Fibroblast of skin of right quadriceps (primary cell): ENCODE measurements at regions not wholly inside any gene's neighbourhood (a gene's known extent, or its start where the extent isn't known, plus 50 kb on each side); places are given as distances from the start of the nearest gene placed in this dataset.
"Not testable (repeated sequence)": the region's sequence is repeated elsewhere in the genome, so short reads cannot be mapped to it uniquely, and the experiment has no call there.

Experiments used
- DNase-seq: peaks from one replicate; pipeline ENCODE4 v3.0.0-alpha.2; 2013

DNA sequence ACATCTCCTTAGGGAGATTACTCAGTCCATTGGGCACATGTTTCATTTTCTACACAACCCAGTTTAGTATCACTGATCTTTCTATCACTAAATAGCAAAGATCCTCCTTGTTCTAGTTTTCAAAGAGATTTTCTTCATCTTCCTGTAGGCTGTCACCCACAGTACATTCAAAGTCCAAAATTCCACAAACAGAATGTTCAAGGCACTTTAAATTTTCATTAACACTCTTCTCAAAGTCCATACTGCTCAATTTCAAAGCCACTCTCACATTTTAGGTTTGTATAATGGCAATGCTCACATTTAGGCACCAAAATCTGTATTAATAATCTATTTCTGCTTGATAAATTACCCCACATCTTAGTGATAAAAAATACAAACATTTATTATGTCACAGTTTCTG, 152.8 kb downstream of the FSIP2 start:
- DNase-seq, result no peak

GRCh38 chr2:185891804-185892411, 153.3 kb downstream of the FSIP2 start:
- no peak for DNase-seq

DNA sequence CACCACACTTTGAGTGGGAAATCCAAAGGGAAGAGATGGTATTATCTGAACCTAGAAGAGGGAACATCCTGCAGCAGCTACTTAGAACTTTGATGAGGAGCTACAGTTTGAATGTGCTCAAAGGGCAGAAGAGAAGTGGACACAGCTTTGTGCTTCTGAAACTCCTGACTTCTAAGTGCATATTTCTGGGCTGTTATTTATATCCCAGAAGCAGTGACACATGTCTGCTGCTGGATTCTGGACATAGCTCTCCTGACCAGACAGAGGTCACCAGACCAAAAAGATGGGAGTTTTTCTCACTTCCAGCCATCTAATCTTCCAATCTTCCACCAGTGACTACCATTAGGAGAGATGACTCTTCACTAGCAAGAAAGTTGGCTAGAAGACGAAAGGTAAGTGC, 153.9 kb downstream of the FSIP2 start:
- DNase-seq, result no peak

DNA sequence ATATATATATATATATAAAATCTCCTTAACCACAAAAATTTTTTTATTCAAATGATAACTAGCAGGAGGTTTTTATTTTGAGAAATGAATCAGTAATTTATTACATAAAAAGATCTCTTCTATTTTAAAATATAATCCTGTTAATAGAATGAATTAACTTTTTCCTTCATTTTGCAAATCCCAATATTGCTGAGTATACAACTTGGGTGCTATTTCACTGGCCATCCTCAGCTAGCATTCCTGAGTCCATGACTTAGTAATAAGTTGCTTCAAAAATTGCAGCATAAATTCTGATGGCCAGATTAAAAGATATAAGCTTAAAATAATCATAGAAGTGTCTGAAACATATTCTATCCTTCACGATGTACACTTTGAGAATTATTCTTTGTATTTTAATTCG, 155.6 kb downstream of the FSIP2 start:
- DNase-seq, result no peak

- no peak for DNase-seq
Observed at GRCh38 chr2:185895828-185896693, 157.5 kb downstream of the FSIP2 start.

GRCh38 chr2:185899366-185899765, 160.8 kb downstream of the FSIP2 start:
- no peak for DNase-seq

- peak; percentile 11 for DNase-seq
Observed at GRCh38 chr2:185919155-185919554, 180.6 kb downstream of the FSIP2 start.

- DNase-seq, result no peak
Observed at GRCh38 chr2:185921048-185921756, 182.6 kb downstream of the FSIP2 start.

DNA sequence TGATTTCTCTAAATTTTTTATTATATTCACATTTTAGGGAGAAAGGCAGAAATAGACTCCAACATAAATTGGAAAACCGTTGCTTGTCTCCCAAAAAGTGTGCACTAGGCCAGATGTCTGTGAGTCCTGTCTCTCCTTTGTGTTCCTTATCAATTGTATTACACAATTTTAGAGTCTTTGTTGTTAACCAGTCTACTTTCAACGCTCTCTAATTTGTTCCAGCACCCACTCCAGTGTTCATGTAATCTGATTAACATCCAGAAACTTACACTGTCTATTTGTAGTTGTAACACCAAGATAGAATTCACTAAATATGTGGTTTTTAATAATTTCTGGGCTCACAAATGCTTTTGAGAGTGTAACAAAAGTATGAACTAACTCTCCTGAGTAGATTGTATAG, 195.6 kb downstream of the FSIP2 start:
- no peak for DNase-seq

DNA sequence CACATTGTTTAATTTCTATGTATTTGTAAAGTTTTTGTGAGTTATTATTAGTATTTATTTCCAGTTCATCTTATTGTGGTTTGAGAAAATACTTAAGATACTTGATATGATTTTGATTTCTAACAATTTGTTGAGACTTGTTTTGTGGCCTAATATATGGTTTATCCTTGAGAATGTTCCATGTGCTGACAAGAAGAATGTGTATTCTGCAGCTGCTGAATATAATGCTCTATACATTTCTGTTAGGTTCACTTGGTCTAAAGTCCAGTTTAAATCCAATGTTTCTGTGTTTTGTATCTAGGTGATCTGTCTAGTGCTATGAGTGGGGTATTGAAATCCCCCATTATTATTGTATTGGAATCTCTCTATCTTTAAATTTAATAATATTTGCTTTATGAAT, 201.3 kb downstream of the FSIP2 start:
- DNase-seq, result no peak

GRCh38 chr2:185942855-185943254, 204.3 kb downstream of the FSIP2 start:
- no peak for DNase-seq

GRCh38 chr2:185947722-185948121, 209.1 kb downstream of the FSIP2 start:
- no peak for DNase-seq

GRCh38 chr2:185952100-185952499, 213.5 kb downstream of the FSIP2 start:
- no peak for DNase-seq

GRCh38 chr2:185954389-185954788, 215.8 kb downstream of the FSIP2 start:
- DNase-seq, result no peak

DNA sequence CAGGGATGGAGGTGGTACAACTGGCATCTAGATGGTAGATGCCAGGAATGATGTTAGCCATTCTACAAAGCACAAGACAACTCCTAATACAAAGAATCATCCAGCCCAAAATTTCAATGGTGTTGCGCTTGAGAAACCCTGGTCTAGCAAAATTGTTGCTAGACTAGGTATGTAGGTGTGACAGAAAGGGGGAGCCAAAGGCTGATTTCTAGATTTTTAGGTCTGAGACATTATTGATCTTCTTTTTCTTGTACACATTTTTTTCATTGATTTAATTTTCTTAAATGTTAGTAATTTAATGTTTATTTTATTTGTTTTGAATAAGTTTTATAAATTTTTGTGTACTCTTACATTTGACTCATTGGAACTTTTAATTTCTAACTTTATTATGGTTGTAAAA, 216.4 kb downstream of the FSIP2 start:
- DNase-seq, result no peak

GRCh38 chr2:185967335-185967734, 228.7 kb downstream of the FSIP2 start:
- no peak for DNase-seq

DNA sequence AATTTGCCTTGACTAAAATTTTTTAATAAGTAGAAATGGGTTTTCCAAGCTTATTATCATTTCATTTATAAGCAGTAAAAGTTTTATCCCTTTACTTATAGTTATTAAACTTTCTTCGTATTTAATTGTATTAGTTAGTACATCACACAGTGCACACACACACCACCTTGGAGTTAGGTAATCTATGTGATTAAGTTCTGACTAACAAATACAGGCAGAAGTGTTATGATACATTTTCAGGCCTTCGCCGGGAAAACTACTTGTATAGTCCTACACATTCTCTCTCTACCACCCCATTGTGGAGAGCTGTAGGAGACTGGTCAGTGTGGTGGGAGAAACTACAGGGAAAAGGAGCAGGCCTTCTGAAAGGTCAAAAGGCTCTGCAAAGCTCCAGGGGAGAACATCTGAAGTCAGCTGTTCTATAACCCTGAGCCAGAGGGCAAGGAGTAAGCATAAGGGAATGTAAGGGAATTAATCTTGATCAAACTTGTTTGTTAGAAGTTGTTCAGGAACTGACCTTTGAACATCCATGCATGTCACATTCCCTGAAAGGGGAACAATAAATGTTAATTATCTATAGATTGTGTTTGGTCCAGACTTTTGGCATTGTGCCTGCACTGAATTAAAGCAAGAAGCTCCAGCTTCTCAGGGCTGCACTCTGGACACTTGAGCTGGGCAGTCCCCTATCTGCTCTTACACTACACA, 231.7 kb downstream of the FSIP2 start:
- no peak for DNase-seq

GRCh38 chr2:185978634-185979407, 240.2 kb downstream of the FSIP2 start:
- peak; percentile 86 for DNase-seq

DNA sequence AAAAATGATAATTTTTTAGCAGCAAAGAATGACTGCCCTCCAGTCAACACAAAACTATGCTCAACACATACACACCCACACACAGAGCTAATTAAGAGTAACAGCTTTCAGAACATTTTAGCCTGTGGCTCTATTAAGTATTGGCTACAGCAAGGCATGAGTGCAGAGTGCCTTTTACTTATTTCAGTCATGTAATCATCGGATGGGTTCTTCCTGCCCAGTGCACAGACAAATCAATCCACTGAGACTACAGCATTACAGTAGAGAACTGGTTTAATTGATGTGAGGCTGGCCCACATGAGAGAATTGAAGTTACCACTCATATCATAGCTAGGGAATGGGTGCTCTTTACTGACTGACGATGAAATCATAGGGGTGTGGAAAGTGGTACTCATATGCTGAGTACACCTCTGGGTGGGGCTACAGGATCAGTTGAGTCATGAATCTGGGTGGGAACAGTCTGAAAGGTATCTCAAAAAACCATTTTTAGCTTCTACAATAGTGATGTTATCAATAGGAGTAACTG, 241.0 kb downstream of the FSIP2 start:
- DNase-seq, result peak; percentile 47

DNA sequence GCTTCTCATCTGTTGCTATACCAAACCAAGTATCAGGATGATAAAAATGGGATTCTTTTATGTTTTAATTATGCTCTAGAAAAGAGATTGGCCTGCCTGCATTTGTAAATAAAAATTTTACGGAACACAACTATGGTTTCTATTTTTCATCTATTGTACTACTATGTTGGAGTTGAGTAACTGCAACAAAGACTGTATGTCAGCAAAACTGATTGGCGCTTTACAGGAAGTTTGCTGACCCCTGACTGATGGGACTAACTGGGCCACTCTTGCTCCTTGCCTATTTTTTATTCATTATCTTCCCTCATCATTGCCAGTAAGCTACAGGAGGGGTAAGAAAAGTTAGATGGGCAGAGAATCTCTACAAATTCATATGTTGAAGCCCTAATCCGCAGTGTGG, 242.3 kb downstream of the FSIP2 start:
- no peak for DNase-seq

DNA sequence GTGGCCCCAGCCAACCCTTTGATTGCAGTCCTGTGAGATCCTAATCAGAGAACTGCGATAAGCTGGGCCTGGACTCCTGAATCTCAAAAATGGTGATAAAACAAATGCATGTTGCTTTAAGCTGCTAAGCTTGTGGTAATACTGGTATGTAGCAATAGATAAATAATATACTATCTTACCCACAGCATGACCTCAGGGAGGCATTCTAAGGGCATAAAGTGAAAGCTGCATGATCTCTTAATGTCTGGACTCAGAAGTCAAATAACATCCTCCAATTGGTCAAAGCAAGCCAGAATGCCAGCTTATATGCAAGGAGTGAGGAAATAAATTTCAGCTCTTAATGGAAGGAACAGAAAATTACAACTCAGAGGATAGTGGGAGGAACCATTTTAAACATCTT, 246.1 kb downstream of the FSIP2 start:
- DNase-seq, result peak; percentile 13

DNA sequence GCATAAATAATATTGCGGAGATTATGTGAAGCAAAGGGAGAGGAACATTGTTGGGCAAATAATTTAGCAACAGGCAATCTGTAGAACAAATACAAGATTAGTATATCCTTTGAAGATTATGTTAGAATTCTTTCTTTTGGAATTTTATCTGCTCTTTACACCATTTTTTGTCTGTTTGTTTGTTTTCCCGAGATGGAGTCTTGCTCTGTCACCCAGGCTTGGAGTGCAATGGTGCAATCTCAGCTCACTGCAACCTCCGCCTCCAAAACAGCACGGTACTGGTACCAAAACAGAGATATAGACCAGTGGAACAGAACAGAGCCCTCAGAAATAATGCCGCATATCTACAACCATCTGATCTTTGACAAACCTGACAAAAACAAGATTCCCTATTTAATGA, 250.3 kb downstream of the FSIP2 start:
- DNase-seq, result not testable (repeated sequence)
